HG03196 (cell line): ENCODE measurements at regions not wholly inside any gene's neighbourhood (a gene's known extent, or its start where the extent isn't known, plus 50 kb on each side); places are given as distances from the start of the nearest gene placed in this dataset.

Experiments
- ATAC-seq: cut with Tn5 transposase; IDR thresholded peaks from one replicate; pipeline ENCODE4 v1.9.1; 2021; ENCODE audit not compliant: unreplicated experiment

DNA sequence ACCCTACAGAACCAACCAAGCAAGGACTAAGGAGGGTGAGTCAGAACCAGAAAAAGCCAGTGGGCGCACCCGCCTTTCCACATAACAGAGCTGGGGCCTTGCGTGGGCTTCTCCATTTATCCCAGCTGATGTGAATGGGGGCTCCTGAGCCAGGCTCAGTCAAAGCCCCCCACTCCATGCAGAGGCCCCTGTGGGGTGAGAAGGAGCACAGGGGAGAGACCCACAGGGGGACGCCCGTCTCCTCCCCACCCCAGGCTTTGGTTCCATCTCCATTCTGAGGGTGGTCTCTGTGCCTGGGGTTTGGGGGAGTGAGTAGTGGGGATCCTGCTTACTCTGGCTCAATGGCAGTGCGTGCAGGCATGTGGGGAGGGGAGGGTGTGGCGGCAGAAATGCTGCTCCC, 210.1 kb upstream of the TNRC6C start:
- ATAC-seq: no peak

- no peak for ATAC-seq
Observed at GRCh38 chr17:77749321-77749751, 209.2 kb upstream of the TNRC6C start.

- ATAC-seq: no peak
Observed at GRCh38 chr17:77749989-77750388, 208.5 kb upstream of the TNRC6C start.

- ATAC-seq: no peak
Observed at GRCh38 chr17:77750427-77751043, 208.0 kb upstream of the TNRC6C start.

DNA sequence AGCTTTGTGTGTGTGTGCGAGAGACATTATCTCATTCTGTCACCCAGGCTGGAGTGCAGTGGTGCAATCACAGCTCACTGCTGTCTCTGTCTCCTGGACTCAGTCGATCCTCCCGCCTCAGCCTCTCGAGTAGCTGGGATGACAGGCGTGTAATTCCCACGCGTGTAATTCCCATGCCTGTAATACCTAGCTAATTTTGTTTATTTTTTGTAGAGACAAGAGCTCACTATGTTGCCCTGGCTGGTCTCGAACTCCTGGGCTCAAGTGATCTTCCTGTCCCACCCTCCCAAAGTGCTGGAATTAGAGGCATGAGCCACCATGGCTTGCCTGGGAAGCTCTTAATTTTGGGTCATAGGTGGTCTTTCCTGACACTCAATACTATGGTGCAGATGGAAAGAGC, 205.3 kb upstream of the TNRC6C start:
- no peak for ATAC-seq

DNA sequence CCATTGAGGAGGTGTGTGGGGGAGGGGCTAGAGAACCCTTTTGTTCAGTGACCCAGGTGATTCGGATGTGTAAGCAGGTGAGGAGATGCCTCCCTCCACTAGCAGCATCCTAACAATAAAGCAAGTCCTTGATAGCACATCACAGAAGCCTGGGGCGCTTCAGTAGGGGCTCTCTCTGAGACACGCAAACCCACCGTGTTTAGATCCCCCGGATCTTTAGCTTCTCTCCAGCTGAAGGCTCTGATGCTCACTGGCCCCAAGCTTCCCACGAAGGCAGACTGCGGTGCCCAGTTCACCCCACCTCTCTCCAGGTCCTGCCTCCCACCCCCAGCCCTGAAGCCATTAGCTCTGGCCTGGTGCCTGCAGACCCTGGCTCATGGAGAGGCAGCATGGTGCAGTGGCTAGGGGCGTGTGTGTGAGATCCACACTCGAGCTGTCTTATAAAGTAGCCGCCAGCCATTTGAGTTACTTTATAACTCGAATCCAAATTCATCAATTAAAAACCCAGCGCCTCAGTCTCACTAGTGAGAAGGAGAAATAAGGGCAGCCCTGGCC, 204.7 kb upstream of the TNRC6C start:
- no peak for ATAC-seq

GRCh38 chr17:77754956-77755355, 203.5 kb upstream of the TNRC6C start:
- no peak for ATAC-seq

DNA sequence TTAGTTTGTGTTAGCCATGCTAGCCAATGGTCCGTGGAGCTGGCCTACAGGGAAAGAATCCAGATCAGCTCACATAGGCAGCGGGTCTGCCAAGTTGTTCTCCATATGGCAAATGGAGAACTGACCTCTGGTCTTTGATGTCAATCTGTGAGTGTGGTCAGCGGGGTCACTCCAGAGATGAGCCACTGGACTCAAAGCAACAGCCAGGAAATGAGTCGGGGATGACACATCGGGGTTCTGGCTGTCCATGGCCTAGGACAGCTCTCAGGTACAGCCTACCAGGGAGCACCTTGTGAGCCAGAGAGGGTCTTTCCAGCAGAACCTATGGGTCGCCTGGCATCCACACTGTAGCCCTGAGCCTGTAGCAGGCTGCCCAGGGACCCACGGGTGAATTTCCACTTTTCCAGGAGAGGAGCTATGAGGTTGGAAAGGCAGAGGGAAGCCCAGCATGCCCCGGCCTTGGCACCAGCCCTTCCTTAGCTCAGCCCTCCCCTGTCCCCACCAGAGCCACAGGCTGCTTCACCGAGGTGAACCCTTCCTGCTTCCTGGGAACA, 203.0 kb upstream of the TNRC6C start:
- no peak for ATAC-seq

- ATAC-seq: no peak
Observed at GRCh38 chr17:77756028-77756427, 202.5 kb upstream of the TNRC6C start.

- no peak for ATAC-seq
Observed at GRCh38 chr17:77756846-77757560, 201.5 kb upstream of the TNRC6C start.

GRCh38 chr17:77757561-77757898, 201.0 kb upstream of the TNRC6C start:
- no peak for ATAC-seq

- no peak for ATAC-seq
Observed at GRCh38 chr17:77763023-77763422, 195.5 kb upstream of the TNRC6C start.

- no peak for ATAC-seq
Observed at GRCh38 chr17:77763575-77763974, 194.9 kb upstream of the TNRC6C start.

- no peak for ATAC-seq
Observed at GRCh38 chr17:77765292-77765691, 193.2 kb upstream of the TNRC6C start.

DNA sequence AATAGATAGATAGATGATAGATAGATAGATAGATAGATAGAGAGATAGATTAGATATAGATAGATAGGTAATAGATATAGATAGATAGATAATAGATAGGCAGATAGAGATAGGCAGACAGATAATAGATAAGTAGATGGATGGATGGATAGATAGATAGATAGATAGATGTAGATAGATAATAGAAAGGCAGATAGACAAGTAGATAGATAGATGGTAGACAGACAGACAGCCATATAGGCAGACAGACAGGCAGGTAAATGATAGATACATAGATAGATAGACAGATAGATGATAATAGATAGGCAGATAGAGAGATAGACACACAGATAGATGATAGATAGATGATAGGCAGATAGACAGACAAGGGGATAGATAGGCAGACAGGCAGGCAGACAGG, 191.4 kb upstream of the TNRC6C start:
- ATAC-seq: no peak

- ATAC-seq: no peak
Observed at GRCh38 chr17:77768248-77768852, 190.2 kb upstream of the TNRC6C start.

- no peak for ATAC-seq
Observed at GRCh38 chr17:77769215-77769614, 189.3 kb upstream of the TNRC6C start.

GRCh38 chr17:77769762-77770161, 188.7 kb upstream of the TNRC6C start:
- ATAC-seq: no peak

DNA sequence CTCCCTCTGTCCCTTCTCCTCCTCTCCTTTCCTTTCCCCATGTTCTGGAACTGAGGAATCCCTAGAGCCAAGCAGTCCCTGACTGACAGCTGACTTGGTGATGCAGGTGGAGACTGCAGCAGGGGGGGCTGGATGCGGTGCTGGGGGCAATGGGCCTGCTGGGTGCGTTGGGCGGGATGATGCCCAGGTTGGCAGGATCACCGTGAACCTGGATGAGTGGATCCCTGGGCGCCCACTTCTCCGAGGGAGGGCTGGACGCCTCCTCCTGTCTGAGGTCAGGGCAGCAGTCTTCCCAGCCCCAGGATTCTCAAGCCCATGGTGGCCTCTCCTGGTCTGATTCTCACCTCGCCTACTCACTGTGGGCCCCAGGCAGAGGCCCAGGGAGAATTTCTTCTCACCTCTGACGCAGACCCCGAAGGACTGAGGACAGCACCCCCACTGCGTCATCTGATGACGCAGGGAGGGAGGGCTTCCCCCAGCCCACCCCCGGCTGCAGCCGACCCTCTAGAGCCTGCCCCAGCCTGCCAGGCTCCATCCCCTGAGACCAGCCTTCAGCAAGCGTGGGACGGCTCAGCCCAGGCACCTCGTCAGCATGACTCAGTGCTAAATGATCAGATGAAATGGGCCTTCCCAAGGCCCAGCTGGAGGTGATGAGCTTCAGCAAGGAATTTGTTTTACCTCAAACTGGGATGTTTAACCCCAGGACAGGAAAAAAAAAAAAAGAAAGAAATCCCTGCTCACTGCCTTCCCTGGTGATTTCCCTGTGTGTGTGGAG, 188.0 kb upstream of the TNRC6C start:
- no peak for ATAC-seq

DNA sequence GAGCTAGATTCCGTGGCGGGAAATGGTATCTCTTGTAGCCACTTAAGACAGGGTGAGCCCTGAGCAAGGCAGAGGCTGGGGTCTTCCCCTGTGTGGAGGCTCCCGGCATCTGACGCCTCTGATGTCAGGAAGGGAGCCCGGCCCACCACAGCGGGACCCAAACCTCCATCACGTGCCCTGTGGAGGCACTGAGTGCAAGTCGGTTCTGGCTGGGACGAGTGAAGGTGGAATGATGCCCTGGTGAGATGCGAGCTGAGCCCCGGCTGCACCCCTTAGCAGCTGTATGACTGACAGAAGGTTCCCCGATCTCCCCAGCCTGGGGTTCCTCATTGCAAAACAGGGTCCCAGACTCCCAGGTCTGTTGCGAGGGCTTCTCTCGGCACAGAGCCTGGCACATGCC, 187.4 kb upstream of the TNRC6C start:
- ATAC-seq: no peak

DNA sequence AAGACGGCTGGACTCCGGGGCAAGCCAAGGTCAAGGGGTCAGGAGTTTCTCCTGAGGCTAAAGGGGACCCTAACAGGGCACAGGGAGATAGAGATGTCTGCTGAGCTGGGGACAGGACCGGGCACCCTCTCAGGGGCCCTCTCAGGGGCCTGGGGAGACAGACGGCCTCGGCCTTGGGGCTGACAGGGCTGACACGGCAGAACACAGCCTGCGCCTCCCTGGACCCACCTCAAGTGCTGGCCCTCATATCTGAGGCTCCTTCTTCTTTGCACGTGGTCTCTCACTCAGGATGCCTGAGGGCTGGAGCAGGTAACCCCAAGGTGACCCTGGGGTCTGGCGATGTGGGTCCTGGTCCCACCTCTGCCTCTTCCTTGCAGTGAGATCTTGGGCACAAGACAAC, 186.9 kb upstream of the TNRC6C start:
- ATAC-seq: no peak
